KG1 (cell line): ENCODE measurements at regions not wholly inside any gene's neighbourhood (a gene's known extent, or its start where the extent isn't known, plus 50 kb on each side); places are given as distances from the start of the nearest gene placed in this dataset.

ENCODE experiments used
- DNase-seq: peaks from one replicate; lab custom pipeline; 2025; lab: John Stamatoyannopoulos, UW

- no peak for DNase-seq
Measured at GRCh38 chr9:23587903-23588302, 238.1 kb downstream of the ELAVL2 start.

- no peak for DNase-seq
Measured at GRCh38 chr9:23590276-23591000, 235.6 kb downstream of the ELAVL2 start.

GRCh38 chr9:23594421-23594820 lies 231.6 kb downstream of the ELAVL2 start:
- no peak for DNase-seq

- DNase-seq: no peak
Measured at GRCh38 chr9:23596913-23597634, 229.0 kb downstream of the ELAVL2 start.

- no peak for DNase-seq
Measured at GRCh38 chr9:23598994-23599393, 227.0 kb downstream of the ELAVL2 start.

GRCh38 chr9:23603311-23603710 lies 222.7 kb downstream of the ELAVL2 start:
- DNase-seq: no peak

GRCh38 chr9:23606107-23606506 lies 219.9 kb downstream of the ELAVL2 start:
- no peak for DNase-seq

GRCh38 chr9:23608456-23608855 lies 217.6 kb downstream of the ELAVL2 start:
- no peak for DNase-seq

GRCh38 chr9:23611869-23612268 lies 214.2 kb downstream of the ELAVL2 start:
- DNase-seq: no peak

GRCh38 chr9:23615569-23615968 lies 210.5 kb downstream of the ELAVL2 start:
- DNase-seq: no peak

- DNase-seq: no peak
Measured at GRCh38 chr9:23621188-23621587, 204.9 kb downstream of the ELAVL2 start.

- no peak for DNase-seq
Measured at GRCh38 chr9:23621924-23622323, 204.1 kb downstream of the ELAVL2 start.

- no peak for DNase-seq
Measured at GRCh38 chr9:23622396-23622795, 203.6 kb downstream of the ELAVL2 start.

- DNase-seq: no peak
Measured at GRCh38 chr9:23630488-23630887, 195.6 kb downstream of the ELAVL2 start.

GRCh38 chr9:23635276-23635675 lies 190.8 kb downstream of the ELAVL2 start:
- DNase-seq: no peak

- DNase-seq: no peak
Measured at GRCh38 chr9:23636199-23636598, 189.8 kb downstream of the ELAVL2 start.

- DNase-seq: no peak
Measured at GRCh38 chr9:23638011-23638410, 188.0 kb downstream of the ELAVL2 start.

GRCh38 chr9:23638837-23639426 lies 187.1 kb downstream of the ELAVL2 start:
- DNase-seq: no peak
